MM.1S (cell line): ENCODE measurements at regions not wholly inside any gene's neighbourhood (a gene's known extent, or its start where the extent isn't known, plus 50 kb on each side); places are given as distances from the start of the nearest gene placed in this dataset.

Experiments
- DNase-seq: peaks from one replicate; pipeline ENCODE4 v3.0.0-alpha.2; 2015
- H2AFZ ChIP-seq: fragments of 300-600 bp; sonication (generic); 2 replicates; pipeline ENCODE4 v1.6.0; 2016; ENCODE audit warnings: antibody characterized with exemption, low read length
- H3F3A ChIP-seq: fragments of 300-600 bp; sonication (generic); 2 replicates; pipeline ENCODE4 v1.6.1; 2016; ENCODE audit warnings: mild to moderate bottlenecking, antibody characterized with exemption, low read length, moderate library complexity, mixed read lengths; ENCODE audit not compliant: insufficient read depth
- H3K27ac ChIP-seq: fragments of 300-600 bp; sonication (generic); 2 replicates; pipeline ENCODE4 v1.5.1; 2016; ENCODE audit warnings: mild to moderate bottlenecking, low read length
- H3K27me3 ChIP-seq: fragments of 300-600 bp; sonication (generic); replicated peaks from 2 replicates; pipeline ENCODE4 v1.6.0; 2016; ENCODE audit warnings: low read length; ENCODE audit not compliant: insufficient read depth
- H3K36me3 ChIP-seq: fragments of 300-600 bp; sonication (generic); replicated peaks from 2 replicates; pipeline ENCODE4 v1.6.1; 2016; ENCODE audit warnings: mild to moderate bottlenecking, low read length, mixed read lengths; ENCODE audit not compliant: insufficient read depth
- H3K4me1 ChIP-seq: fragments of 300-600 bp; sonication (generic); 2 replicates; pipeline ENCODE4 v1.6.1; 2016; ENCODE audit warnings: low read length, mixed read lengths
- H3K4me2 ChIP-seq: fragments of 300-600 bp; sonication (generic); 2 replicates; pipeline ENCODE4 v1.6.0; 2016; ENCODE audit warnings: low read depth, low read length
- H3K4me3 ChIP-seq: fragments of 300-600 bp; sonication (generic); 2 replicates; pipeline ENCODE4 v1.5.1; 2016; ENCODE audit warnings: low read length, mixed read lengths
- H3K79me2 ChIP-seq: fragments of 300-600 bp; sonication (generic); 2 replicates; pipeline ENCODE4 v1.6.1; 2016; ENCODE audit warnings: mixed run types, low read length, mixed read lengths
- H3K9ac ChIP-seq: fragments of 300-600 bp; sonication (generic); 2 replicates; pipeline ENCODE4 v1.6.1; 2016; ENCODE audit warnings: low read length, mixed read lengths
- H3K9me2 ChIP-seq: fragments of 300-600 bp; sonication (generic); replicated peaks from 2 replicates; pipeline ENCODE4 v1.6.1; 2016; ENCODE audit warnings: mild to moderate bottlenecking, low read length, mixed read lengths; ENCODE audit not compliant: insufficient read depth
- H3K9me3 ChIP-seq: fragments of 300-600 bp; sonication (generic); replicated peaks from 2 replicates; pipeline ENCODE4 v1.6.1; 2016; ENCODE audit warnings: mild to moderate bottlenecking, low read length, mixed read lengths; ENCODE audit not compliant: insufficient read depth
- H4K20me1 ChIP-seq: fragments of 300-600 bp; sonication (generic); 2 replicates; pipeline ENCODE4 v1.6.1; 2016; ENCODE audit warnings: mild to moderate bottlenecking, low read length, moderate library complexity, mixed read lengths; ENCODE audit not compliant: insufficient read depth
- CTCF ChIP-seq: fragments of 300-600 bp; sonication (generic); IDR thresholded peaks from 2 replicates; pipeline ENCODE4 v1.5.1; 2016; ENCODE audit warnings: antibody characterized with exemption, low read length, mixed read lengths
- EZH2 ChIP-seq: fragments of 300-600 bp; sonication (generic); optimal IDR thresholded peaks from 2 replicates; pipeline ENCODE3; 2017; ENCODE audit warnings: low read depth, mild to moderate bottlenecking, antibody characterized with exemption, low read length, mixed read lengths
- EZH2phosphoT487 ChIP-seq: fragments of 300-600 bp; sonication (generic); IDR thresholded peaks from 2 replicates; pipeline ENCODE4 v1.6.1; 2018; ENCODE audit warnings: antibody characterized with exemption, low read length

- peaks cover 42% of the 10 kb centered on the region for H3F3A ChIP-seq
- H3K9me2 ChIP-seq: no peaks in the 10 kb centered on the region
- H3K27me3 ChIP-seq: no peaks in the 10 kb centered on the region
- no peak for TF ChIP-seq EZH2
- peak; percentile 67 for TF ChIP-seq CTCF
- DNase-seq: peak; percentile 91
- H2AFZ ChIP-seq: peak overlapping the region; percentile 44
- H3K9ac ChIP-seq: peak overlapping the region; percentile 93
- no peaks in the 10 kb centered on the region for H3K4me1 ChIP-seq
- peak overlapping the region; percentile 86 for H3K4me2 ChIP-seq
- H3K4me3 ChIP-seq: peak overlapping the region; percentile 66
- H3K9me3 ChIP-seq: no peaks in the 10 kb centered on the region
- no peaks in the 10 kb centered on the region for H3K36me3 ChIP-seq
- no peaks in the 10 kb centered on the region for H3K79me2 ChIP-seq
- peak overlapping the region; percentile 98 for H3K27ac ChIP-seq
- H4K20me1 ChIP-seq: no peaks in the 10 kb centered on the region
Measured at GRCh38 chr6:26249957-26250697, 114.9 kb upstream of the BTN3A2 start.

- DNase-seq: no peak
- Histone ChIP-seq H4K20me1 (no peaks in the 10 kb centered on the region), H3K4me1 (no peaks in the 10 kb centered on the region), H3K9me2 (no peaks in the 10 kb centered on the region), H3F3A (peaks cover 42% of the 10 kb centered on the region), H3K79me2 (no peaks in the 10 kb centered on the region), H3K36me3 (no peaks in the 10 kb centered on the region), H2AFZ (peak overlapping the region; percentile 44), H3K27me3 (no peaks in the 10 kb centered on the region), H3K27ac (peak overlapping the region; percentile 98), H3K9ac (peak overlapping the region; percentile 93; the same call in 1 of the 2 replicates), H3K9me3 (no peaks in the 10 kb centered on the region), H3K4me2 (peak overlapping the region; percentile 86), H3K4me3 (peak overlapping the region; percentile 66)
- TF ChIP-seq EZH2phosphoT487: no peak
- no peak for TF ChIP-seq CTCF
- TF ChIP-seq EZH2: no peak
Measured at GRCh38 chr6:26250698-26251044, 114.3 kb upstream of the BTN3A2 start.

- Histone ChIP-seq H3K27me3 (no peaks in the 10 kb centered on the region), H4K20me1 (no peaks in the 10 kb centered on the region), H3K79me2 (no peaks in the 10 kb centered on the region), H3K4me3 (peak overlapping the region; percentile 66), H3K9ac (peak overlapping the region; percentile 84), H3K4me2 (peak overlapping the region; percentile 86), H3K9me3 (no peaks in the 10 kb centered on the region), H3K36me3 (no peaks in the 10 kb centered on the region), H2AFZ (peak overlapping the region; percentile 33; the same call in 1 of the 2 replicates), H3K27ac (peak overlapping the region; percentile 98), H3K9me2 (no peaks in the 10 kb centered on the region), H3K4me1 (no peaks in the 10 kb centered on the region), H3F3A (peaks cover 42% of the 10 kb centered on the region)
- no peak for TF ChIP-seq EZH2
- TF ChIP-seq EZH2phosphoT487: no peak
- TF ChIP-seq CTCF: no peak
- DNase-seq: peak; percentile 95
Measured at GRCh38 chr6:26251354-26252076, 113.5 kb upstream of the BTN3A2 start.
